Spleen (tissue), 11 donors: ENCODE measurements at regions not wholly inside any gene's neighbourhood (a gene's known extent, or its start where the extent isn't known, plus 50 kb on each side); places are given as distances from the start of the nearest gene placed in this dataset.

ENCODE experiments used
- DNase-seq: peaks from one replicate; pipeline ENCODE4 v3.0.0-alpha.2; 2020
- H3K27ac ChIP-seq, 8 donors: fragments of 200-600 bp; sonication (generic) in 7 of 8; 1 replicate in 4 of 8; 2 replicates in 4 of 8; pipeline versions ENCODE4 v1.5.0 to v1.8.0; 2016 to 2021; ENCODE audit warnings: inconsistent platforms in 4 of 8, mild to moderate bottlenecking in 4 of 8, moderate library complexity in 1 of 8
- H3K27me3 ChIP-seq, 7 donors: fragments of 200-600 bp; sonication (generic) in 6 of 7; replicated peaks in 1 of 7; 1 replicate in 4 of 7; 2 replicates in 3 of 7; pipeline versions ENCODE4 v1.5.0 to v1.8.0; 2016 to 2021; ENCODE audit warnings: inconsistent platforms in 3 of 7, mild to moderate bottlenecking in 1 of 7
- H3K36me3 ChIP-seq, 6 donors: fragments of 200-600 bp; sonication (generic) in 5 of 6; 1 replicate in 4 of 6; 2 replicates in 2 of 6; pipeline versions ENCODE4 v1.5.0 to v1.8.0; 2016 to 2021; ENCODE audit warnings: inconsistent platforms in 2 of 6
- H3K4me1 ChIP-seq, 6 donors: fragments of 200-600 bp; sonication (generic) in 5 of 6; 1 replicate in 3 of 6; 2 replicates in 3 of 6; pipeline versions ENCODE4 v1.5.0 to v1.8.0; 2016 to 2021; ENCODE audit warnings: inconsistent platforms in 3 of 6
- H3K4me3 ChIP-seq, 8 donors: fragments of 200-600 bp; sonication (generic) in 7 of 8; 1 replicate in 4 of 8; 2 replicates in 4 of 8; pipeline versions ENCODE4 v1.5.0 to v1.8.0; 2016 to 2021; ENCODE audit warnings: inconsistent platforms in 4 of 8, mild to moderate bottlenecking in 4 of 8, moderate library complexity in 2 of 8
- H3K9me3 ChIP-seq, 8 donors: fragments of 200-600 bp; sonication (generic) in 7 of 8; 1 replicate in 4 of 8; 2 replicates in 4 of 8; pipeline versions ENCODE4 v1.5.0 to v1.8.0; 2016 to 2021; ENCODE audit warnings: inconsistent platforms in 4 of 8
- POLR2A ChIP-seq, 3 donors: fragments of 450-650 bp; IDR thresholded peaks; one replicate each; pipeline ENCODE4 v1.5.1; 2017; ENCODE audit warnings: antibody characterized with exemption in 3 of 3, mild to moderate bottlenecking in 1 of 3
- POLR2AphosphoS5 ChIP-seq, 3 donors: sonication (generic); formaldehyde crosslinking; IDR thresholded peaks; one replicate each; pipeline ENCODE4 v1.5.1; 2017; ENCODE audit warnings: antibody characterized with exemption in 3 of 3
- WGBS, 5 donors: extraction: QIAGEN DNeasy Blood & Tissue Kit in 3 of 5; methylation state at CpG; one replicate each; pipeline versions ENCODE4 v1.1.5 to v1.1.7; 2013 to 2018; 5-methylcytosine and 5-hydroxymethylcytosine counted together
- intact Hi-C: fragments of 100-400 bp; cut with DNase I; formaldehyde crosslinking; loops from one replicate; pipeline ENCODE4 v1.15.0; 2023; ENCODE audit warnings: low total_unique reads
- TF ChIP-seq, protein P1 (sequence below), 11 experiments: fragments of 200-600 bp in 7 of 11; fragments of 450-650 bp in 4 of 11; sonication (generic) in 4 of 11; IDR thresholded peaks in 8 of 11; conservative IDR thresholded peaks in 3 of 11; 1 replicate in 7 of 11; 2 replicates in 4 of 11; pipeline versions ENCODE4 v1.4.0 to v1.8.0; 2016 to 2021; ENCODE audit warnings: antibody characterized with exemption in 11 of 11, inconsistent platforms in 4 of 11, mild to moderate bottlenecking in 1 of 11
- donor health status: healthy with polysubstance abuse.
- donor health status: DM: no; HTN: no; CAD: no; lungs with moderate emphysema.
- donor health status: DM: no; HTN: no; CAD: no.
- donor health status: Bipolar disorder and iron deficiency.
- donor health status: healthy.
- donor health status: DM: no; HTN: no; CAD: no.
- donor health status: DM: yes; HTN: yes; CAD: no.

DNA sequence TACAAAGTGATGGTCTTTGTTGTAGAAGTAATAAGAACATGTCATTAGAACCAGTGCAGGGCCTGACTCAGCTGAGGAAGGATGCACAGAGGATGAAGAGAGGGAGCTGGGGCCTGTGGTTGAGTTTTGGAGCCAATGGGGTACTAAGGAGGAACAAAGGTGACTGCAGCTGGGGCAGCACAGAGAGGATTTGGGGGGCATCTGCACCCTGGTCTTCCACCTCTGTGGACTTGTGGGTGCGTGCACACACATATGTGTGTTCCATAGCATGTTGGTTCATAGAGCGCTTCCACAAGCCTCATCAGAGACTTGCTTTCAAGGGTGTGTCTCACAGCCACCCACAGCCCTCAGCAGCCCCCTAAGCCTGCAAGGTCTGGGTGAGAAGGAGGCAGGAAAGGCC is 650.3 kb upstream of the MGMT start:
- Histone ChIP-seq H3K4me1 (no peaks in the 10 kb centered on the region), H3K4me3 (no peak overlapping the region), H3K36me3 (no peaks in the 10 kb centered on the region), H3K27ac (no peak overlapping the region), H3K27me3 (peaks cover 0 to 5% (median 0%) of the 10 kb centered on the region in 7 donors), H3K9me3 (no peaks in the 10 kb centered on the region)
- 72 to 100% (median 91%) methylated on average over 2 of the region's 2 CpGs for whole genome bisulfite sequencing, 5 donors
- no peak for DNase-seq
- intact Hi-C loops = no loop called here
- TF ChIP-seq POLR2A (IDR thresholded peaks at IDR 0.05) (no peak), POLR2AphosphoS5 (IDR thresholded peaks at IDR 0.05) (no peak)
- TF ChIP-seq, protein P1, sequence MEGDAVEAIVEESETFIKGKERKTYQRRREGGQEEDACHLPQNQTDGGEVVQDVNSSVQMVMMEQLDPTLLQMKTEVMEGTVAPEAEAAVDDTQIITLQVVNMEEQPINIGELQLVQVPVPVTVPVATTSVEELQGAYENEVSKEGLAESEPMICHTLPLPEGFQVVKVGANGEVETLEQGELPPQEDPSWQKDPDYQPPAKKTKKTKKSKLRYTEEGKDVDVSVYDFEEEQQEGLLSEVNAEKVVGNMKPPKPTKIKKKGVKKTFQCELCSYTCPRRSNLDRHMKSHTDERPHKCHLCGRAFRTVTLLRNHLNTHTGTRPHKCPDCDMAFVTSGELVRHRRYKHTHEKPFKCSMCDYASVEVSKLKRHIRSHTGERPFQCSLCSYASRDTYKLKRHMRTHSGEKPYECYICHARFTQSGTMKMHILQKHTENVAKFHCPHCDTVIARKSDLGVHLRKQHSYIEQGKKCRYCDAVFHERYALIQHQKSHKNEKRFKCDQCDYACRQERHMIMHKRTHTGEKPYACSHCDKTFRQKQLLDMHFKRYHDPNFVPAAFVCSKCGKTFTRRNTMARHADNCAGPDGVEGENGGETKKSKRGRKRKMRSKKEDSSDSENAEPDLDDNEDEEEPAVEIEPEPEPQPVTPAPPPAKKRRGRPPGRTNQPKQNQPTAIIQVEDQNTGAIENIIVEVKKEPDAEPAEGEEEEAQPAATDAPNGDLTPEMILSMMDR (IDR thresholded peaks at IDR 0.05 in 8 of 11, conservative IDR thresholded peaks at IDR 0.05 in 3 of 11) = no peak

GRCh38 chr10:128817636-128818035 is 649.4 kb upstream of the MGMT start:
- intact Hi-C loops = no loop called here
- no peaks in the 10 kb centered on the region for H3K36me3 ChIP-seq
- H3K4me3 ChIP-seq = no peak overlapping the region
- DNase-seq = no peak
- H3K4me1 ChIP-seq = no peaks in the 10 kb centered on the region
- H3K9me3 ChIP-seq = no peaks in the 10 kb centered on the region
- H3K27me3 ChIP-seq = peaks cover 0 to 5% (median 0%) of the 10 kb centered on the region in 7 donors
- no peak overlapping the region for H3K27ac ChIP-seq
- 72 to 86% (median 74%) methylated on average over 2 of the region's 2 CpGs for WGBS, 5 donors
- TF ChIP-seq, protein P1 (IDR thresholded peaks at IDR 0.05 in 8 of 11, conservative IDR thresholded peaks at IDR 0.05 in 3 of 11) = no peak

GRCh38 chr10:128820663-128821062 is 646.4 kb upstream of the MGMT start:
- Histone ChIP-seq H3K4me1 (no peaks in the 10 kb centered on the region), H3K9me3 (no peaks in the 10 kb centered on the region), H3K27me3 (no peaks in the 10 kb centered on the region), H3K4me3 (no peak overlapping the region), H3K27ac (no peak overlapping the region), H3K36me3 (no peaks in the 10 kb centered on the region)
- 41 to 80% (median 62%) methylated on average over 5 to 7 of the region's 7 CpGs for WGBS, 5 donors
- no peak for TF ChIP-seq POLR2A (IDR thresholded peaks at IDR 0.05)
- no peak for TF ChIP-seq POLR2AphosphoS5 (IDR thresholded peaks at IDR 0.05)
- TF ChIP-seq, protein P1 (IDR thresholded peaks at IDR 0.05 in 8 of 11, conservative IDR thresholded peaks at IDR 0.05 in 3 of 11) = no peak
- no peak for DNase-seq
- intact Hi-C loops = no loop called here

DNA sequence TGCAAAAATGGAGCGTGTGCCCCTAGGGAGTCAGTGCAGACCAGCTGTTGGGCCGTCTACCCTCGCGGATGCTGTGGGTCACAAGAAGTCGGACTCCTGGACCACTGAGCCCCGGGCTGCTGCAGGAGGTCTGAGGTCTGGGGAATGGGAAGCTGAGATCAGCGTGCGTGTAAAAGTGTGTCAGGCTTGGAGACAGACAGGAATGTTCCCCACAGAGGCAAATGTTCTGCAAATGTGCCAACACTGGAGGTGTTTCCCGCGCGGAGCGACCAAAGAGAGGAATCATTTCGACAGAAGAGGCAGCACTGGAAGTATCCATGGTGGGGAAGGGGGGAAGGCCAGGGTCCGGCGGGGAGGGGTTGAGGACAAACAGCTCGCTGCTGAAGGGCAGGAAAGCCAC is 643.8 kb upstream of the MGMT start:
- intact Hi-C loops = no loop called here
- H3K4me1 ChIP-seq = no peaks in the 10 kb centered on the region
- no peak overlapping the region for H3K27ac ChIP-seq
- DNase-seq = no peak
- WGBS, 5 donors = 87 to 90% (median 88%) methylated on average over 16 of the region's 16 CpGs
- no peak overlapping the region for H3K4me3 ChIP-seq
- TF ChIP-seq POLR2A (IDR thresholded peaks at IDR 0.05) = no peak
- TF ChIP-seq, protein P1 (IDR thresholded peaks at IDR 0.05 in 8 of 11, conservative IDR thresholded peaks at IDR 0.05 in 3 of 11) = no peak
- TF ChIP-seq POLR2AphosphoS5 (IDR thresholded peaks at IDR 0.05) = no peak
- H3K9me3 ChIP-seq = no peaks in the 10 kb centered on the region
- no peaks in the 10 kb centered on the region for H3K36me3 ChIP-seq
- H3K27me3 ChIP-seq = peaks cover 0 to 7% (median 0%) of the 10 kb centered on the region in 7 donors
